Ascending aorta (tissue), 2 donors: ENCODE measurements at regions not wholly inside any gene's neighbourhood (a gene's known extent, or its start where the extent isn't known, plus 50 kb on each side); places are given as distances from the start of the nearest gene placed in this dataset.

Experiments
- DNase-seq, 2 donors: peaks; one replicate each; pipeline ENCODE4 v3.0.0-alpha.2; 2019; ENCODE audit warnings: low spot score in 2 of 2
- H3K27ac ChIP-seq, 2 donors: fragments of 200-600 bp; sonication (generic); one replicate each; pipeline ENCODE4 v1.5.1; 2016 to 2017; ENCODE audit warnings: mild to moderate bottlenecking in 1 of 2
- H3K27me3 ChIP-seq: fragments of 200-600 bp; sonication (generic); one replicate; pipeline ENCODE4 v1.5.1; 2017
- H3K36me3 ChIP-seq, 2 donors: fragments of 200-600 bp; sonication (generic); one replicate each; pipeline ENCODE4 v1.5.1; 2016
- H3K4me1 ChIP-seq, 2 donors: fragments of 200-600 bp; sonication (generic); one replicate each; pipeline ENCODE4 v1.5.1; 2016 to 2017; ENCODE audit warnings: mild to moderate bottlenecking in 1 of 2
- H3K4me3 ChIP-seq, 2 donors: fragments of 200-600 bp; sonication (generic); one replicate each; pipeline ENCODE4 v1.5.1; 2016 to 2017; ENCODE audit warnings: mild to moderate bottlenecking in 1 of 2
- H3K9me3 ChIP-seq, 2 donors: fragments of 200-600 bp; sonication (generic); one replicate each; pipeline ENCODE4 v1.5.1; 2016
- intact Hi-C: fragments of 100-400 bp; cut with DNase I; formaldehyde crosslinking; loops from one replicate; pipeline ENCODE4 v1.15.1; 2023
- TF ChIP-seq, protein P1 (sequence below), 3 experiments: fragments of 200-600 bp in 2 of 3; fragments of 450-650 bp in 1 of 3; sonication (generic) in 2 of 3; IDR thresholded peaks; one replicate each; pipeline ENCODE4 v1.5.1; 2016 to 2019; ENCODE audit warnings: antibody characterized with exemption in 3 of 3, mild to moderate bottlenecking in 1 of 3, moderate library complexity in 1 of 3

DNA sequence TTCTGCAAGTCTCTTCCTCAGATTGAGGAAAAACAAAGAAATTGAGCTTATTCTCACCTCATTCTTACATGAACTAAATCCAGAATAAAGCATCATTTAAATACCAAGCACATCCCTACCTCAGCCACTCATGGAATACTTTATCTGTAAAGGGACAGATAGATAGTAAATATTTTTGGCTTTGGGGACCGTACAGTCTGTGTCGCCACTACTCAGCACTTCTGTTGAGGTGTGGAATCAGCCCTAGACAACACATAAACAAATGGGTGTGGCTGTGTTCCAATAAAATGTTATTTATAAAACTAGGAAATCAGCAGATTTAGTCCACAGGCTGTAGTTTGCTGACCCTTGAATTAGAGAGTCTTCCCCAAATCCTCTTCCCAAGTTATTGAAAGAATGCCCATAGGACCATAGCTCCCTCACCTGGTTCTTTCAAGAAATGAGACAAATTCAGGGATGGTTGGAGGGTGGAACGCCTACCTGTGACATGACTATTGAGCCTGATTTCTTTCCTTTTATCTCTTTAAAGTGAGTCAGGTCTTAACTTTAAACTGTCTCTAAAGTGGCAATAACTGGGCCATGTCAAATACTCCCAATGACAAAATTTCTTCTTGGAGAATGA lies 878.5 kb downstream of the USP25 start:
- Histone ChIP-seq H3K9me3 (no peaks in the 10 kb centered on the region), H3K4me3 (no peak overlapping the region), H3K27me3 (no peaks in the 10 kb centered on the region), H3K36me3 (no peaks in the 10 kb centered on the region), H3K27ac (no peak overlapping the region), H3K4me1 (no peaks in the 10 kb centered on the region)
- no peak for DNase-seq
- TF ChIP-seq, protein P1, sequence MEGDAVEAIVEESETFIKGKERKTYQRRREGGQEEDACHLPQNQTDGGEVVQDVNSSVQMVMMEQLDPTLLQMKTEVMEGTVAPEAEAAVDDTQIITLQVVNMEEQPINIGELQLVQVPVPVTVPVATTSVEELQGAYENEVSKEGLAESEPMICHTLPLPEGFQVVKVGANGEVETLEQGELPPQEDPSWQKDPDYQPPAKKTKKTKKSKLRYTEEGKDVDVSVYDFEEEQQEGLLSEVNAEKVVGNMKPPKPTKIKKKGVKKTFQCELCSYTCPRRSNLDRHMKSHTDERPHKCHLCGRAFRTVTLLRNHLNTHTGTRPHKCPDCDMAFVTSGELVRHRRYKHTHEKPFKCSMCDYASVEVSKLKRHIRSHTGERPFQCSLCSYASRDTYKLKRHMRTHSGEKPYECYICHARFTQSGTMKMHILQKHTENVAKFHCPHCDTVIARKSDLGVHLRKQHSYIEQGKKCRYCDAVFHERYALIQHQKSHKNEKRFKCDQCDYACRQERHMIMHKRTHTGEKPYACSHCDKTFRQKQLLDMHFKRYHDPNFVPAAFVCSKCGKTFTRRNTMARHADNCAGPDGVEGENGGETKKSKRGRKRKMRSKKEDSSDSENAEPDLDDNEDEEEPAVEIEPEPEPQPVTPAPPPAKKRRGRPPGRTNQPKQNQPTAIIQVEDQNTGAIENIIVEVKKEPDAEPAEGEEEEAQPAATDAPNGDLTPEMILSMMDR (IDR thresholded peaks at IDR 0.05): no peak
- intact Hi-C loops: no loop called here

DNA sequence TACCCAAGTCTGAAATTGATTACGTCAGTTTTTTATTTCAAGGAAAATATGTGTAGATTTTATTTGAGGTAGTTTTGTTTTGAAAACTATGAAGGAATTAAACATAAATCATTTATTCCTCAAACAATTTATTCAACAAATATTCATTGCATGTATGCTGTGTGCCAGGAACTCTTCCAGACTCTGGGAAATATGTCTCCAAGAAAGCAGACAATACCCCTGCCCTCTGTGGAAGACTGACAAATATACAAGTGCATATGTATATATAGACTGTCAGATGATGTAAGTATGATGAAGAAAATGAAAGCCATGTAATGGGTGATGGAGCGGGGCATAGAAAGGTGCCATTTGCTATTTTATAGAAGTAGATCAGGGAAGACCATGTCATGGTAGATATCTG lies 889.5 kb downstream of the USP25 start:
- intact Hi-C loops: no loop called here
- Histone ChIP-seq H3K36me3 (no peaks in the 10 kb centered on the region), H3K4me3 (no peak overlapping the region), H3K9me3 (no peaks in the 10 kb centered on the region), H3K27me3 (no peaks in the 10 kb centered on the region), H3K27ac (no peak overlapping the region), H3K4me1 (no peaks in the 10 kb centered on the region)
- TF ChIP-seq, protein P1 (IDR thresholded peaks at IDR 0.05): no peak
- DNase-seq: no peak

DNA sequence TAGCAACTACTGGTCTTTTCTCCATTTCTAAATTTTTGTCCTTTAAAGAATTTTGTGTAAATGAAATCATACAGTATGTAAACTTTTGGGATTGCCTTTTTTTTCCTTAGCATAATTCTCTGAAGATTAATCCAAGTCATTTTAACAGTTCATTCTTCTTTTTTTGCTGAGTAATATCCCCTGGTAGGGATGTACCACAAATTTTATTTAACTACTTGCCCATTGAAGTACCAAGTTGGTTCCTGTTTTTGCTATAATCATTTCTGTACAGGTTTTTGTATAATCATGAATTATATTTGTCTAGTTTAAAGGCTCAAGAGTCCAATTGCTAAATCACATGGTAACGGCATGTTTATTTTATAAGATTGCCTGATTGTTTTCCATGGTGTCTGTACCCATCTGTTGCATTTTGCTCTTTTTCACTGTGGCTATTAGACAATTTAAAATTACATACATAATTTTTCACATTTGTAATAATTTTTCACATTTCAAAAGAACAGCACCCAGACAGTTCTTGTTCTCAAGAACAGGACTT lies 891.1 kb downstream of the USP25 start:
- TF ChIP-seq, protein P1 (IDR thresholded peaks at IDR 0.05): no peak
- no peaks in the 10 kb centered on the region for H3K4me1 ChIP-seq
- H3K27me3 ChIP-seq: no peaks in the 10 kb centered on the region
- H3K27ac ChIP-seq: no peak overlapping the region
- DNase-seq: no peak
- H3K4me3 ChIP-seq: no peak overlapping the region
- H3K36me3 ChIP-seq: no peaks in the 10 kb centered on the region
- intact Hi-C loops: no loop called here
- no peaks in the 10 kb centered on the region for H3K9me3 ChIP-seq

DNA sequence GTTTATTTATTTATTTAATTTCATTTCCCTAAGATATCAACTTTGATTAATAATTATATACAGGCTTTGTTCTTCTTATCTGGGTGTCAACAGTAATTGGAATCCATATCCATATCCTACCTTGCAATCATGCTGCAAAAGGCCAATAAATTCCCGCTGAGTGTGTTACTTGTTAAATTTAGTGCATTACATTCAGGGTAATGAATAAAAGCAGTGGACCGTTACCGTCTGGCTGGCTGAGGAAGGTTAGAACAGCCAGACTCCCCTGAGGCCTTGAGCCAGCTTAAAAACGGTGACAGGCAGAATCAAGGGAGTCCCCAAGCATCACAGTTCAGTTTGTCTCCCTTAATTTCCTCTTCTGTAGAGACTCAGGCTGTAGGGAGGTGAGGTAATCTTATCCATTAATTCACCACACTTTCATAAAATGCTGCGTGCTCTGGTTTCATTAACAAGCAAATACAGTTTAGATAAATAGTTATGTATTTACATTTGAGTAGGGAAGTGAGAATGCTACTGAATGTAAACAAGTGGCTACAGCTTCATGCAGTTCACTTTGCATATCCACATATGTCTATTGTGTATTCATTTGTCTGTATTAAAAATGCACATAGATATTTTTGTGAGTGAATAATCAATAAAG lies 888.2 kb upstream of the CXADR start:
- TF ChIP-seq, protein P1 (IDR thresholded peaks at IDR 0.05): no peak
- no peak overlapping the region for H3K4me3 ChIP-seq
- H3K36me3 ChIP-seq: no peaks in the 10 kb centered on the region
- no peaks in the 10 kb centered on the region for H3K9me3 ChIP-seq
- no peaks in the 10 kb centered on the region for H3K27me3 ChIP-seq
- no peaks in the 10 kb centered on the region for H3K4me1 ChIP-seq
- no peak for DNase-seq
- H3K27ac ChIP-seq: no peak overlapping the region
- intact Hi-C loops: no loop called here

DNA sequence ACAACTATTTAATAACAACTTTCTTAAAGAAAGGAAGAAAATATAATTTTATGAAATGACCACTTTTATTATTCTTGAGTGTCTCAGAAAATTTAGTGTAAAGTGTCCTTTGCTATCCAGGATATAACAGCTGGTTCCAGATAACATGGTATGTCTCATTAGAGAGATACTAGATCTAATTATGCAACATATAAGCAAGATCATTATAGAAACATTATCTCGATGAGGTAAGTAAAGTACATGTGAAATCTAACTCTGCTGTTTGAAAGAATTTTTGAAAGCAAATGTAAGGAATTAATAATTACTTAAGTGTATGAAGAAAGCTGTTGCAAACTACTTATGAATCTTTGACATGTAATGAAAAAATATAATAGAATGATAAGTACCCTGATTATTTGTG lies 887.4 kb upstream of the CXADR start:
- TF ChIP-seq, protein P1 (IDR thresholded peaks at IDR 0.05): no peak
- no peaks in the 10 kb centered on the region for H3K4me1 ChIP-seq
- no peaks in the 10 kb centered on the region for H3K9me3 ChIP-seq
- intact Hi-C loops: no loop called here
- DNase-seq: no peak
- H3K36me3 ChIP-seq: no peaks in the 10 kb centered on the region
- no peak overlapping the region for H3K4me3 ChIP-seq
- H3K27me3 ChIP-seq: no peaks in the 10 kb centered on the region
- no peak overlapping the region for H3K27ac ChIP-seq
